GM12892 (cell line): ENCODE measurements at regions not wholly inside any gene's neighbourhood (a gene's known extent, or its start where the extent isn't known, plus 50 kb on each side); places are given as distances from the start of the nearest gene placed in this dataset.

Experiments used
- POLR2A ChIP-seq: IDR thresholded peaks from 2 replicates; pipeline ENCODE4 v1.6.1; 2011; ENCODE audit warnings: low read depth, low read length, control low read depth
- POLR2AphosphoS5 ChIP-seq: IDR thresholded peaks from 2 replicates; pipeline ENCODE4 v1.6.1; 2011; ENCODE audit warnings: low read depth, low read length, control low read depth
- TAF1 ChIP-seq: IDR thresholded peaks from 2 replicates; pipeline ENCODE4 v1.6.1; 2011; ENCODE audit warnings: low read depth, mild to moderate bottlenecking, control low read depth, low read length, borderline replicate concordance

- no peak for TF ChIP-seq POLR2A
- TF ChIP-seq POLR2AphosphoS5: no peak
- no peak for TF ChIP-seq TAF1
Observed at GRCh38 chr19:28164214-28164613, 1048.7 kb downstream of the UQCRFS1 start.
